ENCODE measurements at regions not wholly inside any gene's neighbourhood (a gene's known extent, or its start where the extent isn't known, plus 50 kb on each side); places are given as distances from the start of the nearest gene placed in this dataset.

GRCh38 chr3:59545374-59545773, 495.5 kb upstream of the CFAP20DC start:
- no peak for DNase-seq (ENCODE audit: low spot score)

- no peak for DNase-seq (ENCODE audit: low spot score)
These were observed 492.5 kb upstream of the CFAP20DC start for GRCh38 chr3:59542276-59542675.

GRCh38 chr3:59540696-59541095, 490.9 kb upstream of the CFAP20DC start:
- DNase-seq (ENCODE audit: low spot score), result no peak

GRCh38 chr3:59540241-59540640, 490.4 kb upstream of the CFAP20DC start:
- peak; percentile 18 for DNase-seq (ENCODE audit: low spot score)

- DNase-seq (ENCODE audit: low spot score), result no peak
These were observed 489.1 kb upstream of the CFAP20DC start for GRCh38 chr3:59538753-59539432.

- peak; percentile 47 for DNase-seq (ENCODE audit: low spot score)
These were observed 486.0 kb upstream of the CFAP20DC start for GRCh38 chr3:59535791-59536221.

GRCh38 chr3:59531994-59532393, 482.2 kb upstream of the CFAP20DC start:
- DNase-seq (ENCODE audit: low spot score), result no peak

- no peak for DNase-seq (ENCODE audit: low spot score)
These were observed 481.4 kb upstream of the CFAP20DC start for GRCh38 chr3:59531066-59531745.

- no peak for DNase-seq (ENCODE audit: low spot score)
These were observed 478.4 kb upstream of the CFAP20DC start for GRCh38 chr3:59528251-59528650.

GRCh38 chr3:59527493-59527892, 477.7 kb upstream of the CFAP20DC start:
- no peak for DNase-seq (ENCODE audit: low spot score)

- DNase-seq (ENCODE audit: low spot score), result no peak
These were observed 477.2 kb upstream of the CFAP20DC start for GRCh38 chr3:59526999-59527398.

- no peak for DNase-seq (ENCODE audit: low spot score)
These were observed 472.7 kb upstream of the CFAP20DC start for GRCh38 chr3:59522550-59522949.

- DNase-seq (ENCODE audit: low spot score), result no peak
These were observed 469.3 kb upstream of the CFAP20DC start for GRCh38 chr3:59519094-59519493.

- no peak for DNase-seq (ENCODE audit: low spot score)
These were observed 468.6 kb upstream of the CFAP20DC start for GRCh38 chr3:59518283-59519055.

- DNase-seq (ENCODE audit: low spot score), result no peak
These were observed 467.6 kb upstream of the CFAP20DC start for GRCh38 chr3:59517388-59517787.

GRCh38 chr3:59515966-59516365, 466.1 kb upstream of the CFAP20DC start:
- DNase-seq (ENCODE audit: low spot score), result no peak

GRCh38 chr3:59514865-59515482, 465.1 kb upstream of the CFAP20DC start:
- DNase-seq (ENCODE audit: low spot score), result no peak

- no peak for DNase-seq (ENCODE audit: low spot score)
These were observed 463.7 kb upstream of the CFAP20DC start for GRCh38 chr3:59513570-59513969.

- DNase-seq (ENCODE audit: low spot score), result no peak
These were observed 462.2 kb upstream of the CFAP20DC start for GRCh38 chr3:59512066-59512465.

- DNase-seq (ENCODE audit: low spot score), result peak; percentile 49
These were observed 460.8 kb upstream of the CFAP20DC start for GRCh38 chr3:59510576-59510975.

GRCh38 chr3:59508273-59508672, 458.4 kb upstream of the CFAP20DC start:
- no peak for DNase-seq (ENCODE audit: low spot score)

- DNase-seq (ENCODE audit: low spot score), result no peak
These were observed 456.4 kb upstream of the CFAP20DC start for GRCh38 chr3:59506191-59506590.

GRCh38 chr3:59503441-59503840, 453.6 kb upstream of the CFAP20DC start:
- DNase-seq (ENCODE audit: low spot score), result no peak

All from AG08395 (cell line).